Esophagus squamous epithelium (tissue), 4 donors: ENCODE measurements at regions not wholly inside any gene's neighbourhood (a gene's known extent, or its start where the extent isn't known, plus 50 kb on each side); places are given as distances from the start of the nearest gene placed in this dataset.

Experiments used
- POLR2A ChIP-seq, 4 donors: fragments of 450-650 bp; IDR thresholded peaks; one replicate each; pipeline ENCODE4 v1.6.1; 2017; ENCODE audit warnings: antibody characterized with exemption in 4 of 4, mild to moderate bottlenecking in 4 of 4, moderate library complexity in 3 of 4
- TF ChIP-seq, protein P1 (sequence below), 6 experiments: fragments of 450-650 bp in 4 of 6; fragments of 200-600 bp in 2 of 6; sonication (generic) in 2 of 6; IDR thresholded peaks; one replicate each; pipeline ENCODE4 v1.5.1; 2016 to 2019; ENCODE audit warnings: antibody characterized with exemption in 6 of 6, mild to moderate bottlenecking in 4 of 6, moderate library complexity in 4 of 6

DNA sequence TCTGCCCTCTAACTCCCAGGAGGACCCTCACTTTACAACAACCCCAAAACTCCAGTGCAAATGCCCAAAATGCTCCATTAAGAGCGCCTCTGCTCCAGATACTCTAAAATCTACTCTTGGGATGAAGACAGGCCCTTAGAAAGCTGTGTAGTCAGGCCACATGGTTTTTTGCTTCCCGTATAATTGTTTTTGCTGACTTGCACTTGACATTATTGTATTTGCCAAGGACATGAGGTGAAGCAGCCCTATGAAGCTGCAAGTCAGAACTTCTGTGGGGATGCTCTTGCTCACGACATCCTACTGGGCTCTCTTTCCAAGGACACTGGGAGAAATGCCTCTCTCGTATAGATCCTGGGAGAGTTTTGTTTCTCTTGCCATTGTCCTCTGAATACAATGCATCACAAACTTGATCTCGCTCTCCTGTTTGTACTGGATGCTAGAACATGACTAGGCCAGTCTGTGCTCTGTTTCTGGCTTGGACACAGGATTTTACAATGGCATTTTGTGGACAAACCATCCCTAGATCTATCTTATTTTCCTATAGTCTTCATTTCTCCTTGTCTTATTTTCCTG is 177.2 kb upstream of the DTNBP1 start:
- TF ChIP-seq, protein P1, sequence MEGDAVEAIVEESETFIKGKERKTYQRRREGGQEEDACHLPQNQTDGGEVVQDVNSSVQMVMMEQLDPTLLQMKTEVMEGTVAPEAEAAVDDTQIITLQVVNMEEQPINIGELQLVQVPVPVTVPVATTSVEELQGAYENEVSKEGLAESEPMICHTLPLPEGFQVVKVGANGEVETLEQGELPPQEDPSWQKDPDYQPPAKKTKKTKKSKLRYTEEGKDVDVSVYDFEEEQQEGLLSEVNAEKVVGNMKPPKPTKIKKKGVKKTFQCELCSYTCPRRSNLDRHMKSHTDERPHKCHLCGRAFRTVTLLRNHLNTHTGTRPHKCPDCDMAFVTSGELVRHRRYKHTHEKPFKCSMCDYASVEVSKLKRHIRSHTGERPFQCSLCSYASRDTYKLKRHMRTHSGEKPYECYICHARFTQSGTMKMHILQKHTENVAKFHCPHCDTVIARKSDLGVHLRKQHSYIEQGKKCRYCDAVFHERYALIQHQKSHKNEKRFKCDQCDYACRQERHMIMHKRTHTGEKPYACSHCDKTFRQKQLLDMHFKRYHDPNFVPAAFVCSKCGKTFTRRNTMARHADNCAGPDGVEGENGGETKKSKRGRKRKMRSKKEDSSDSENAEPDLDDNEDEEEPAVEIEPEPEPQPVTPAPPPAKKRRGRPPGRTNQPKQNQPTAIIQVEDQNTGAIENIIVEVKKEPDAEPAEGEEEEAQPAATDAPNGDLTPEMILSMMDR (IDR thresholded peaks at IDR 0.05), result no peak
- TF ChIP-seq POLR2A (IDR thresholded peaks at IDR 0.05), result no peak
